GM12872 (cell line): ENCODE measurements at regions not wholly inside any gene's neighbourhood (a gene's known extent, or its start where the extent isn't known, plus 50 kb on each side); places are given as distances from the start of the nearest gene placed in this dataset.

Source experiments
- TF ChIP-seq, protein P1 (sequence below): IDR thresholded peaks from 3 replicates; pipeline ENCODE4 v1.5.1; 2011; ENCODE audit warnings: low read depth, mild to moderate bottlenecking, low read length, moderate library complexity; ENCODE audit not compliant: insufficient read depth

DNA sequence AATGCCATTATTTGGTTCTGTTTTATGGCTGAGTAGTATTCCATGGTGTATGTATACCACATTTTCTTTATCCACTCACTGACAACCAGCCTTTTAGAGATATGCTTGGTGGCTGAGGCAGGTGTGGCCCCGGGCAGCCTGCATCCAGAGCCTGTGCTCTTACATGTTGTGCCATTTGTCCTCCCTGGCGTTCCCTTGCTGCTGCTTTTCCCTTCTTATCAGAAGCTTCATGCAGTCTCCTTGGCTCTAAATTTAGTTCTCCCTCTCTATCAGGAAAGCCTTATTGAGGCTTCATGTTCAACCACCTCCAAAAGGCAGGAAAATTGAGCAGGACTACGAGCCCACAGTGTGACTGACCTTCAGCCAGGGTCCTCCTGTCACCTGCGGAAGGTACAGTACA is 131.7 kb upstream of the ITGA6 start:
- TF ChIP-seq, protein P1, sequence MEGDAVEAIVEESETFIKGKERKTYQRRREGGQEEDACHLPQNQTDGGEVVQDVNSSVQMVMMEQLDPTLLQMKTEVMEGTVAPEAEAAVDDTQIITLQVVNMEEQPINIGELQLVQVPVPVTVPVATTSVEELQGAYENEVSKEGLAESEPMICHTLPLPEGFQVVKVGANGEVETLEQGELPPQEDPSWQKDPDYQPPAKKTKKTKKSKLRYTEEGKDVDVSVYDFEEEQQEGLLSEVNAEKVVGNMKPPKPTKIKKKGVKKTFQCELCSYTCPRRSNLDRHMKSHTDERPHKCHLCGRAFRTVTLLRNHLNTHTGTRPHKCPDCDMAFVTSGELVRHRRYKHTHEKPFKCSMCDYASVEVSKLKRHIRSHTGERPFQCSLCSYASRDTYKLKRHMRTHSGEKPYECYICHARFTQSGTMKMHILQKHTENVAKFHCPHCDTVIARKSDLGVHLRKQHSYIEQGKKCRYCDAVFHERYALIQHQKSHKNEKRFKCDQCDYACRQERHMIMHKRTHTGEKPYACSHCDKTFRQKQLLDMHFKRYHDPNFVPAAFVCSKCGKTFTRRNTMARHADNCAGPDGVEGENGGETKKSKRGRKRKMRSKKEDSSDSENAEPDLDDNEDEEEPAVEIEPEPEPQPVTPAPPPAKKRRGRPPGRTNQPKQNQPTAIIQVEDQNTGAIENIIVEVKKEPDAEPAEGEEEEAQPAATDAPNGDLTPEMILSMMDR: no peak

DNA sequence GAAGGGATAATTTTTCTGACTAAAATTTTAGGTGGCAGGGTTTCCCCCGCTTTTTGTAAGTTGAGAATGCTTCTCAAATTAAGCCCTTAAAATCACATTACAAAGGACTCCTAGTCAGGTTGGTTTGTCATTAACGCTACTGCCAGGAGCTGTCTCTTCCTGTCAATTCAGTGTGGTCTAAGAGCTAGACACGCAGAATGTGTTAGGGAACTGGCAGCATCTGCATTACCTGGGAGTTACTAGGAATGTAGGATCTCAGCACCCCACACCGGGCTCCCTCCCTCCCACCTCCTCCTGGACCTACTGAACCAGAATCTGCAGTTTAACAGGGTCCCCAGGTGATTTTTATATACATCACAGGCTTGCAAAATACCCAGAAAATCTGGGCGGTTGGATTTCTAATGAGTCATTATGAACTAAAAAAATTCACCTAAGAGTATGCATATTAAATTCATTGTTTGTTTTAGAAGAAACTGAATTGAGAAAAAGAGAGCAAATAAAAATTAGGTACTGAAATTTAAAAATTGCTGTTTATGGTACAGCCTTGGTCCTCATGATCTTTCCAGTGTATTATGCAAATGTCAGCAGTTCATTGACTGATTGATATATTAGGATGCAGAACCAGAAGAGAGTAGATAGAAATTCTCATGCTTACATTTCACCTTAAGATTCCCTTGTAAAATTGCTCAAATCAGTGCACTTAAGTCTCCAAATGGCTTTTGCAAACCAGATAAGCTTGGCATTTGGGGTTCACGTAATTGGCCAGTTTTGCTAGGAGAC is 130.9 kb upstream of the ITGA6 start:
- TF ChIP-seq, protein P1: no peak

DNA sequence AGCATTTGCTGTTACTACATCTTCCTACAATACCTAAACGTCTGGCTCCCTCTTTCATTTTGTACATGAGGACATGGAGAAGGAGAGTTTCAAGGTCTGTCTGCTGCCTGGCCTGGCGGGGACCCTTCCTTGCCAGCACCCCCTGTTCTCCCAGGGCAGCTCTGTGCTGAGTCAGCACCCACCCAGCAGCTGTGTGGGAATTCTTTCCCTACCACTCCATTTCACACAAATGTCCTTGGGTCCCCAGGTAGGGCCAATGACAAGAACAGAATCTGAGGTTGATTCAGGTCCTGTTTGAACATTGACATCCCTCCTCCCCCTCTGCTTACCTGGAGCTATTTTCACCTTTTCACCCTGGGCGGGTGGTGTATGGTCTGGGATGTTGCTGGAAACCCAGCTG is 129.9 kb upstream of the ITGA6 start:
- TF ChIP-seq, protein P1: no peak

DNA sequence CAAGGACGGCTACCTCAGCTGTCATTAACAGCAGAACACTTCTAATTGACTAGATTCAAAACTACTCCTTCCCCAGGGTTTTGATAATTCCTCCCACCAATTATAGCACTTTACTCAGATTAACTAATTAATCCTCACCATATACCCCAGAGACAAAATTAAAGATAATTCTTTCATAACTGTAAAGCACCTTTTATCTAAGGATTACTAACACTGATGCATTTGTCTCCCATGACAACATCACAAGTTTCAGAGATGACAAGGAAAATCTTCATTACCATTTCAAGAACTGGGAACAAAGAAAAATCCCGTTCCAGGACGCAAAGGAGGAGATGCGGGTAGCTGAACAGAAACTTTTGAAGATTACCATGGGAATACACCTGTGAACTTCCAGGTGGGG is 129.4 kb upstream of the ITGA6 start:
- TF ChIP-seq, protein P1: no peak

DNA sequence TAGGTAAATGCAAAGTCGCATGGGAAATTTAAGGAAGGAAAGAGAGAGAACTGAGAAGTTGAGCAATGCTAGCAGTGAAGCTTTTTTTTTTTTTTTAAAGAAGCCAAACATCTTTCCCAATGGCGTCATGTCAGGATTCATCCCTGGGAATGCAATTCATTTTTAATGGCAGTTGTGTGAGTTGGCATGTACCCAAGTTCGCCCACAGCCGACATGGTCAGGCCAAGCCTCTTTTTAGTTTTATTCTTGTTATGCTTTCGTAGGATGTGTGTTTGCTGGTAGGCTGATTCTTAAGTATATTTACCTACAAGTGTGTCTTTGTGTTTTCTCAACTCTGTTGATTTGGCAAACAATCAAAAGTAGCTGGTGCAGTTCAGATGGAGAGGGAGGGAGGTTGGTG is 127.6 kb upstream of the ITGA6 start:
- TF ChIP-seq, protein P1: no peak

DNA sequence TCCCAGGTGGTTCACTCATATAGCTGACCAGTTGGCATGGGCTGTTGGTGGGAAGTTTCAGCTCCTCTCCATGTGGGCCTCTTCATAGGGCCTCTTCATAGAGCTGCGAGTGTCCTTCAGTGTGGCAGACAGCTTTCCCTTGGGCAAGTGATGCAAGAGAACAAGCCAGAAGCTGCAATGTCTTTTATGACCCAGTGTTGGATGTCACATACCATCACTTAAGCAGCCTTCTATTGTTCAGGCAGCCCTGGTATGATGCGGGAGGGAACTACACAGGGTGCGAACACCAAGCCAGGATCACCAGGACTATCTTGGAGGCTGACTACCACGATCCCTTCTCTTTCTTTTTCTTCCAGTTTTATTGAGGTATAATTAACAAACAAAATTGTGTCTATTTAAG is 126.5 kb upstream of the ITGA6 start:
- TF ChIP-seq, protein P1: no peak

DNA sequence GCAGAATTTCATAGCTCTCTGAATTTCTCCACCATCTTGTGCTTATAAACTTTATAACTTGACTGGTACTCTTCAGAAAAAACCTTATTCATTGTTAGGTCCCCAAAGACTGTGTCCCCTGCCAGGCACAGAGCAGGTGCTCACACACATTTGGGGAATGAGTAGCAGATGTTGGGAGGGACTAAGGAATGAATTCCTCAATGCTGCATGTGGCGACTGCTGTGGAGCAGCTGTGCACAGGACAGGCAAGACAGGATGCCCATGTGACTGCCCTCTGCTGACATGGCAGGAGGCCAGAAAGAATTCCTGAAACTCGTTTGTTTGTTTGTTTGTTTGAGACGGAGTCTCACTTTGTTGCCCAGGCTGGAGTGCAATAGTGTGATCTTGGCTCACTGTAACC is 122.3 kb upstream of the ITGA6 start:
- TF ChIP-seq, protein P1: no peak
